ENCODE measurements at regions not wholly inside any gene's neighbourhood (a gene's known extent, or its start where the extent isn't known, plus 50 kb on each side); places are given as distances from the start of the nearest gene placed in this dataset.

- TF ChIP-seq CTCF (IDR thresholded peaks at IDR 0.05): no peak
- no peak for TF ChIP-seq POLR2AphosphoS5 (IDR thresholded peaks at IDR 0.05)
Observed at GRCh38 chr3:81375921-81376320, 385.5 kb downstream of the GBE1 start.

All from prostate gland (tissue), 2 donors.